H9 (cell line): ENCODE measurements at regions not wholly inside any gene's neighbourhood (a gene's known extent, or its start where the extent isn't known, plus 50 kb on each side); places are given as distances from the start of the nearest gene placed in this dataset.

Source experiments
- DNase-seq: peaks from one replicate; pipeline ENCODE4 v3.0.0-alpha.2; 2017
- H2AFZ ChIP-seq: one replicate; pipeline ENCODE4 v1.6.1; 2013; ENCODE audit warnings: mild to moderate bottlenecking, low read length, control low read depth, moderate library complexity
- H2AK5ac ChIP-seq: 2 replicates; pipeline ENCODE4 v1.6.1; 2013; ENCODE audit warnings: low read length, control low read depth, mixed read lengths; ENCODE audit not compliant: insufficient read length
- H2BK120ac ChIP-seq: one replicate; pipeline ENCODE4 v1.6.1; 2013; ENCODE audit warnings: low read depth, mild to moderate bottlenecking, low read length, control low read depth, inconsistent platforms; ENCODE audit not compliant: poor library complexity, severe bottlenecking
- H2BK12ac ChIP-seq: 2 replicates; pipeline ENCODE4 v1.6.1; 2013; ENCODE audit warnings: low read length, control low read depth, mixed read lengths, low read depth; ENCODE audit not compliant: insufficient read length
- H2BK15ac ChIP-seq: 2 replicates; pipeline ENCODE4 v1.6.1; 2013; ENCODE audit warnings: low read depth, low read length, control low read depth
- H2BK20ac ChIP-seq: one replicate; pipeline ENCODE4 v1.6.1; 2013; ENCODE audit warnings: low read depth, mild to moderate bottlenecking, low read length, control low read depth, inconsistent platforms; ENCODE audit not compliant: poor library complexity, severe bottlenecking
- H2BK5ac ChIP-seq: 2 replicates; pipeline ENCODE4 v1.6.1; 2013; ENCODE audit warnings: low read length, control low read depth, mixed read lengths; ENCODE audit not compliant: insufficient read length
- H3K14ac ChIP-seq: 2 replicates; pipeline ENCODE4 v1.6.1; 2013; ENCODE audit warnings: low read length, control low read depth; ENCODE audit not compliant: insufficient read depth
- H3K18ac ChIP-seq: 2 replicates; pipeline ENCODE4 v1.6.1; 2013; ENCODE audit warnings: low read depth, mild to moderate bottlenecking, mixed read lengths, low read length, control low read depth; ENCODE audit not compliant: insufficient read length
- H3K23ac ChIP-seq: 2 replicates; pipeline ENCODE4 v1.6.1; 2013; ENCODE audit warnings: low read length, control low read depth, mixed read lengths, low read depth; ENCODE audit not compliant: insufficient read length
- H3K23me2 ChIP-seq: 2 replicates; pipeline ENCODE4 v1.6.1; 2013; ENCODE audit warnings: low read depth, mild to moderate bottlenecking, mixed read lengths, low read length, control low read depth; ENCODE audit not compliant: insufficient read length, poor library complexity, severe bottlenecking
- H3K27ac ChIP-seq: 2 replicates; pipeline ENCODE4 v1.5.1; 2013; ENCODE audit warnings: low read length, control low read depth, mixed read lengths, low read depth; ENCODE audit not compliant: insufficient read length
- H3K27me3 ChIP-seq: 2 replicates; pipeline ENCODE4 v1.6.1; 2013; ENCODE audit warnings: low read length, control low read depth, inconsistent platforms; ENCODE audit not compliant: insufficient read depth
- H3K4ac ChIP-seq: 2 replicates; pipeline ENCODE4 v1.6.1; 2013; ENCODE audit warnings: low read depth, mild to moderate bottlenecking, control low read depth, inconsistent platforms, low read length, moderate library complexity
- H3K4me1 ChIP-seq: 2 replicates; pipeline ENCODE4 v1.6.1; 2013; ENCODE audit warnings: low read length, control low read depth, inconsistent platforms; ENCODE audit not compliant: insufficient read depth
- H3K4me2 ChIP-seq: 2 replicates; pipeline ENCODE4 v1.6.1; 2013; ENCODE audit warnings: low read length, control low read depth, mixed read lengths; ENCODE audit not compliant: insufficient read length, insufficient read depth
- H3K56ac ChIP-seq: 2 replicates; pipeline ENCODE4 v1.6.1; 2013; ENCODE audit warnings: low read depth, mild to moderate bottlenecking, mixed read lengths, low read length, control low read depth; ENCODE audit not compliant: insufficient read length
- H3K79me1 ChIP-seq: 2 replicates; pipeline ENCODE4 v1.6.1; 2013; ENCODE audit warnings: low read depth, mild to moderate bottlenecking, moderate library complexity, low read length, control low read depth, inconsistent platforms; ENCODE audit not compliant: insufficient read depth, poor library complexity, severe bottlenecking
- H3K79me2 ChIP-seq: 2 replicates; pipeline ENCODE4 v1.6.1; 2013; ENCODE audit warnings: low read length, control low read depth, inconsistent platforms; ENCODE audit not compliant: insufficient read depth
- H3K9ac ChIP-seq: 2 replicates; pipeline ENCODE4 v1.6.1; 2013; ENCODE audit warnings: low read length, control low read depth, mixed read lengths; ENCODE audit not compliant: insufficient read length; ENCODE audit errors: extremely low read depth
- H3K9me3 ChIP-seq: one replicate; pipeline ENCODE4 v1.6.1; 2013; ENCODE audit warnings: low read depth, low read length, inconsistent platforms; ENCODE audit not compliant: control insufficient read depth
- H3T11ph ChIP-seq: one replicate; pipeline ENCODE4 v1.6.1; 2013; ENCODE audit warnings: mild to moderate bottlenecking, low read length, control low read depth, inconsistent platforms
- H4K20me1 ChIP-seq: one replicate; pipeline ENCODE4 v1.6.1; 2013; ENCODE audit not compliant: control insufficient read depth, insufficient read length, insufficient read depth
- H4K5ac ChIP-seq: 2 replicates; pipeline ENCODE4 v1.6.1; 2013; ENCODE audit warnings: low read depth, mild to moderate bottlenecking, mixed read lengths, low read length, control low read depth; ENCODE audit not compliant: insufficient read length
- H4K8ac ChIP-seq: replicated peaks from 2 replicates; pipeline ENCODE4 v1.6.1; 2013; ENCODE audit warnings: low read length, control low read depth, mixed read lengths, low read depth; ENCODE audit not compliant: insufficient read length
- H4K91ac ChIP-seq: 2 replicates; pipeline ENCODE4 v1.6.1; 2013; ENCODE audit warnings: low read depth, mild to moderate bottlenecking, moderate library complexity, mixed read lengths, low read length, control low read depth; ENCODE audit not compliant: insufficient read length
- H3K27ac Mint-ChIP-seq, 3 experiments: 2 replicates in 2 of 3; 3 replicates in 1 of 3; pipeline ENCODE4 v1.8.0; 2020 to 2021; ENCODE audit warnings: mixed read lengths in 3 of 3, mild to moderate bottlenecking in 1 of 3, moderate library complexity in 1 of 3
- H3K27me3 Mint-ChIP-seq: 2 replicates; pipeline ENCODE4 v1.8.0; 2021; ENCODE audit warnings: low read depth, mild to moderate bottlenecking, moderate library complexity, mixed read lengths
- H3K36me3 Mint-ChIP-seq, 3 experiments: 2 replicates in 2 of 3; 3 replicates in 1 of 3; pipeline ENCODE4 v1.8.0; 2020 to 2021; ENCODE audit warnings: low read depth in 3 of 3, mixed read lengths in 3 of 3; ENCODE audit not compliant: insufficient read depth in 1 of 3
- H3K4me1 Mint-ChIP-seq, 2 experiments: 2 replicates each; pipeline ENCODE4 v1.8.0; 2020; ENCODE audit warnings: mixed read lengths in 2 of 2
- H3K4me3 Mint-ChIP-seq, 2 experiments: 2 replicates in 1 of 2; 3 replicates in 1 of 2; pipeline ENCODE4 v1.8.0; 2020 to 2021; ENCODE audit warnings: mild to moderate bottlenecking in 2 of 2, mixed read lengths in 2 of 2, moderate library complexity in 1 of 2
- H3K9me3 Mint-ChIP-seq, 2 experiments: 2 replicates in 1 of 2; 3 replicates in 1 of 2; pipeline ENCODE4 v1.8.0; 2020; ENCODE audit warnings: mild to moderate bottlenecking in 2 of 2, mixed read lengths in 2 of 2, moderate library complexity in 1 of 2
- CTCF ChIP-seq: fragments of 200-600 bp; sonication (generic); conservative IDR thresholded peaks from 3 replicates; pipeline ENCODE4 v1.8.0; 2021; ENCODE audit warnings: antibody characterized with exemption, mild to moderate bottlenecking
- WGBS: extraction: QIAGEN DNeasy Blood & Tissue Kit; methylation state at CpG from one replicate; pipeline ENCODE4 v1.1.7; 2013; ENCODE audit warnings: missing lambda C conversion rate, low lambda C conversion rate, mixed read lengths; ENCODE audit not compliant: insufficient read length; ENCODE audit errors: extremely low coverage; 5-methylcytosine and 5-hydroxymethylcytosine counted together

GRCh38 chr1:201769966-201770365, 59.0 kb upstream of the IPO9 start:
- Histone ChIP-seq H3K4ac (no peak overlapping the region), H2BK15ac (no peak overlapping the region), H3K23ac (no peak overlapping the region), H3K79me2 (no peaks in the 10 kb centered on the region), H2BK5ac (no peak overlapping the region), H2BK120ac (no peak overlapping the region), H3K14ac (no peak overlapping the region), H4K8ac (no peak overlapping the region), H3K23me2 (no peaks in the 10 kb centered on the region), H3K56ac (no peak overlapping the region), H2BK20ac (no peak overlapping the region), H3K4me1 (no peaks in the 10 kb centered on the region), H3K9ac (no peak overlapping the region), H2AK5ac (no peak overlapping the region), H4K5ac (no peak overlapping the region), H3K79me1 (no peaks in the 10 kb centered on the region), H3T11ph (no peak overlapping the region), H4K20me1 (no peaks in the 10 kb centered on the region), H3K4me2 (no peak overlapping the region), H2BK12ac (no peak overlapping the region), H4K91ac (no peak overlapping the region), H2AFZ (no peak overlapping the region), H3K27me3 (no peaks in the 10 kb centered on the region), H3K27ac (no peak overlapping the region), H3K9me3 (no peaks in the 10 kb centered on the region), H3K18ac (no peak overlapping the region)
- TF ChIP-seq CTCF, result no peak
- H3K36me3 Mint-ChIP-seq, result peaks cover 5 to 26% (median 9%) of the 10 kb centered on the region in 3 experiments; a peak in 6 of 7 replicates
- no peak for DNase-seq
- peaks cover 0 to 3% of the 10 kb centered on the region in 2 experiments; a peak in 2 of 4 replicates for H3K4me1 Mint-ChIP-seq
- peaks cover 17 to 20% of the 10 kb centered on the region in 2 experiments for H3K9me3 Mint-ChIP-seq
- no peak overlapping the region for H3K27ac Mint-ChIP-seq
- H3K27me3 Mint-ChIP-seq, result no peaks in the 10 kb centered on the region
- WGBS, result no CpG with 5 or more reads among the region's 3 CpGs
- H3K4me3 Mint-ChIP-seq, result no peak overlapping the region
